ENCODE measurements at regions not wholly inside any gene's neighbourhood (a gene's known extent, or its start where the extent isn't known, plus 50 kb on each side); places are given as distances from the start of the nearest gene placed in this dataset.
A peak's percentile ranks its signal among the peaks of the same experiment; 100 is the strongest.

GRCh38 chr21:33975548-33976081 is 60.0 kb upstream of the ATP5PO start (continued):
- TF ChIP-seq E4F1 (IDR thresholded peaks at IDR 0.05; ENCODE audit: borderline replicate concordance, partially characterized antibody) = no peak
- TF ChIP-seq BCL3 (IDR thresholded peaks at IDR 0.05; ENCODE audit: borderline replicate concordance, insufficient read depth, low read depth, low read length, poor library complexity, severe bottlenecking) = peak; percentile 73
- no peak for TF ChIP-seq KAT2A (conservative IDR thresholded peaks at IDR 0.05; ENCODE audit: control insufficient read depth, low read depth, low read length)
- 0 out of 2 replicates have a peak, but pooled peaks have one; percentile 51 for TF ChIP-seq RCOR1 (conservative IDR thresholded peaks at IDR 0.05; ENCODE audit: low read depth, low read length)
- TF ChIP-seq HDAC6 (IDR thresholded peaks at IDR 0.05; ENCODE audit: unreplicated experiment) = no peak
- TF ChIP-seq EED (IDR thresholded peaks at IDR 0.05; ENCODE audit: low read depth) = peak; percentile 75
- peak; percentile 99 for TF ChIP-seq ZNF24 (IDR thresholded peaks at IDR 0.05)
- TF ChIP-seq RAD21 (IDR thresholded peaks at IDR 0.05; ENCODE audit: insufficient read depth, low read depth, low read length) = peak; percentile 37; the same call in 1 of the 2 replicates
- peak; percentile 73; the same call in 1 of the 2 replicates for TF ChIP-seq MLLT1 (IDR thresholded peaks at IDR 0.05)
- no peak for TF ChIP-seq SIN3A (IDR thresholded peaks at IDR 0.05; ENCODE audit: low read depth, low read length)
- TF ChIP-seq RBBP5 (conservative IDR thresholded peaks at IDR 0.05) = no peak
- TF ChIP-seq ZBTB40 (IDR thresholded peaks at IDR 0.05; ENCODE audit: borderline replicate concordance) = no peak
- TF ChIP-seq CEBPZ (IDR thresholded peaks at IDR 0.05; ENCODE audit: low read depth, low read length) = no peak
- TF ChIP-seq CREM (IDR thresholded peaks at IDR 0.05; ENCODE audit: low read depth) = peak; percentile 76
- peak; percentile 92 for TF ChIP-seq POU2F2 (IDR thresholded peaks at IDR 0.05; ENCODE audit: borderline replicate concordance, low read depth, low read length)
- no peak for TF ChIP-seq SIX5 (IDR thresholded peaks at IDR 0.05; ENCODE audit: low read depth, low read length, severe bottlenecking)
- peak; percentile 80 for TF ChIP-seq JUNB (IDR thresholded peaks at IDR 0.05)

Data from GM12878 (cell line).